Spleen (tissue), 11 donors: ENCODE measurements at regions not wholly inside any gene's neighbourhood (a gene's known extent, or its start where the extent isn't known, plus 50 kb on each side); places are given as distances from the start of the nearest gene placed in this dataset.
A peak's percentile ranks its signal among the peaks of the same experiment; 100 is the strongest.

ENCODE experiments used
- DNase-seq: peaks from one replicate; pipeline ENCODE4 v3.0.0-alpha.2; 2020
- H3K27ac ChIP-seq, 8 donors: fragments of 200-600 bp; sonication (generic) in 7 of 8; 1 replicate in 4 of 8; 2 replicates in 4 of 8; pipeline versions ENCODE4 v1.5.0 to v1.8.0; 2016 to 2021; ENCODE audit warnings: inconsistent platforms in 4 of 8, mild to moderate bottlenecking in 4 of 8, moderate library complexity in 1 of 8
- H3K27me3 ChIP-seq, 7 donors: fragments of 200-600 bp; sonication (generic) in 6 of 7; replicated peaks in 1 of 7; 1 replicate in 4 of 7; 2 replicates in 3 of 7; pipeline versions ENCODE4 v1.5.0 to v1.8.0; 2016 to 2021; ENCODE audit warnings: inconsistent platforms in 3 of 7, mild to moderate bottlenecking in 1 of 7
- H3K36me3 ChIP-seq, 6 donors: fragments of 200-600 bp; sonication (generic) in 5 of 6; 1 replicate in 4 of 6; 2 replicates in 2 of 6; pipeline versions ENCODE4 v1.5.0 to v1.8.0; 2016 to 2021; ENCODE audit warnings: inconsistent platforms in 2 of 6
- H3K4me1 ChIP-seq, 6 donors: fragments of 200-600 bp; sonication (generic) in 5 of 6; 1 replicate in 3 of 6; 2 replicates in 3 of 6; pipeline versions ENCODE4 v1.5.0 to v1.8.0; 2016 to 2021; ENCODE audit warnings: inconsistent platforms in 3 of 6
- H3K4me3 ChIP-seq, 8 donors: fragments of 200-600 bp; sonication (generic) in 7 of 8; 1 replicate in 4 of 8; 2 replicates in 4 of 8; pipeline versions ENCODE4 v1.5.0 to v1.8.0; 2016 to 2021; ENCODE audit warnings: inconsistent platforms in 4 of 8, mild to moderate bottlenecking in 4 of 8, moderate library complexity in 2 of 8
- H3K9me3 ChIP-seq, 8 donors: fragments of 200-600 bp; sonication (generic) in 7 of 8; 1 replicate in 4 of 8; 2 replicates in 4 of 8; pipeline versions ENCODE4 v1.5.0 to v1.8.0; 2016 to 2021; ENCODE audit warnings: inconsistent platforms in 4 of 8
- POLR2A ChIP-seq, 3 donors: fragments of 450-650 bp; IDR thresholded peaks; one replicate each; pipeline ENCODE4 v1.5.1; 2017; ENCODE audit warnings: antibody characterized with exemption in 3 of 3, mild to moderate bottlenecking in 1 of 3
- POLR2AphosphoS5 ChIP-seq, 3 donors: sonication (generic); formaldehyde crosslinking; IDR thresholded peaks; one replicate each; pipeline ENCODE4 v1.5.1; 2017; ENCODE audit warnings: antibody characterized with exemption in 3 of 3
- WGBS, 5 donors: extraction: QIAGEN DNeasy Blood & Tissue Kit in 3 of 5; methylation state at CpG; one replicate each; pipeline versions ENCODE4 v1.1.5 to v1.1.7; 2013 to 2018; 5-methylcytosine and 5-hydroxymethylcytosine counted together
- intact Hi-C: fragments of 100-400 bp; cut with DNase I; formaldehyde crosslinking; loops from one replicate; pipeline ENCODE4 v1.15.0; 2023; ENCODE audit warnings: low total_unique reads
- TF ChIP-seq, protein P1 (sequence below), 11 experiments: fragments of 200-600 bp in 7 of 11; fragments of 450-650 bp in 4 of 11; sonication (generic) in 4 of 11; IDR thresholded peaks in 8 of 11; conservative IDR thresholded peaks in 3 of 11; 1 replicate in 7 of 11; 2 replicates in 4 of 11; pipeline versions ENCODE4 v1.4.0 to v1.8.0; 2016 to 2021; ENCODE audit warnings: antibody characterized with exemption in 11 of 11, inconsistent platforms in 4 of 11, mild to moderate bottlenecking in 1 of 11
- donor health status: healthy with polysubstance abuse.
- donor health status: DM: no; HTN: no; CAD: no; lungs with moderate emphysema.
- donor health status: DM: no; HTN: no; CAD: no.
- donor health status: Bipolar disorder and iron deficiency.
- donor health status: healthy.
- donor health status: DM: no; HTN: no; CAD: no.
- donor health status: DM: yes; HTN: yes; CAD: no.

DNA sequence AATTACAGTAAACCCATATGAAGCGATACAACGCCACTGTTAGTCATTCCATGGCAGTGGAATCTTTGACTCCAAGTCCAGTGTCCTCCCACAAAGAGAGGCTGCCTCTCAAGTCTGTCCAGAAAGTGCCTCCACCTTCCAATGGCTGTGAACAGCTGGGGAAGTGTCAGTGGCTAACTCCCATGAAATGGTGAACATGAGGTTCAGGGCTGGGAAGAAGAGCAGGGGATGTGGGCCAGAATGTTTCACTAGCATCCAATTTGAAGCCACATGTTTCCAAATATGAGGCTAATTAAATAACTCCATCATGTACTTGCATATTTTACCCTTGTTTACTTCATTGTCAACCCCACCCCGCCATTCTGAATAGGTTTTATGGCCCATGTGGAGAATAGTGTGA lies 53.1 kb upstream of the CHST15 start:
- no peak for DNase-seq
- H3K9me3 ChIP-seq, result no peaks in the 10 kb centered on the region
- TF ChIP-seq POLR2A (IDR thresholded peaks at IDR 0.05) (no peak), POLR2AphosphoS5 (IDR thresholded peaks at IDR 0.05) (no peak)
- TF ChIP-seq, protein P1, sequence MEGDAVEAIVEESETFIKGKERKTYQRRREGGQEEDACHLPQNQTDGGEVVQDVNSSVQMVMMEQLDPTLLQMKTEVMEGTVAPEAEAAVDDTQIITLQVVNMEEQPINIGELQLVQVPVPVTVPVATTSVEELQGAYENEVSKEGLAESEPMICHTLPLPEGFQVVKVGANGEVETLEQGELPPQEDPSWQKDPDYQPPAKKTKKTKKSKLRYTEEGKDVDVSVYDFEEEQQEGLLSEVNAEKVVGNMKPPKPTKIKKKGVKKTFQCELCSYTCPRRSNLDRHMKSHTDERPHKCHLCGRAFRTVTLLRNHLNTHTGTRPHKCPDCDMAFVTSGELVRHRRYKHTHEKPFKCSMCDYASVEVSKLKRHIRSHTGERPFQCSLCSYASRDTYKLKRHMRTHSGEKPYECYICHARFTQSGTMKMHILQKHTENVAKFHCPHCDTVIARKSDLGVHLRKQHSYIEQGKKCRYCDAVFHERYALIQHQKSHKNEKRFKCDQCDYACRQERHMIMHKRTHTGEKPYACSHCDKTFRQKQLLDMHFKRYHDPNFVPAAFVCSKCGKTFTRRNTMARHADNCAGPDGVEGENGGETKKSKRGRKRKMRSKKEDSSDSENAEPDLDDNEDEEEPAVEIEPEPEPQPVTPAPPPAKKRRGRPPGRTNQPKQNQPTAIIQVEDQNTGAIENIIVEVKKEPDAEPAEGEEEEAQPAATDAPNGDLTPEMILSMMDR (IDR thresholded peaks at IDR 0.05 in 8 of 11, conservative IDR thresholded peaks at IDR 0.05 in 3 of 11), result no peak
- H3K27ac ChIP-seq, result peak overlapping the region in 7 of 8 donors; percentile 69 to 94 (median 86)
- H3K4me3 ChIP-seq, result no peak overlapping the region
- H3K4me1 ChIP-seq, result peaks cover 10 to 82% (median 45%) of the 10 kb centered on the region in 6 donors
- no peaks in the 10 kb centered on the region for H3K27me3 ChIP-seq
- WGBS, 5 donors, result 91 to 95% (median 93%) methylated on average over 3 of the region's 3 CpGs
- no peaks in the 10 kb centered on the region for H3K36me3 ChIP-seq
- intact Hi-C loops, result no loop called here

DNA sequence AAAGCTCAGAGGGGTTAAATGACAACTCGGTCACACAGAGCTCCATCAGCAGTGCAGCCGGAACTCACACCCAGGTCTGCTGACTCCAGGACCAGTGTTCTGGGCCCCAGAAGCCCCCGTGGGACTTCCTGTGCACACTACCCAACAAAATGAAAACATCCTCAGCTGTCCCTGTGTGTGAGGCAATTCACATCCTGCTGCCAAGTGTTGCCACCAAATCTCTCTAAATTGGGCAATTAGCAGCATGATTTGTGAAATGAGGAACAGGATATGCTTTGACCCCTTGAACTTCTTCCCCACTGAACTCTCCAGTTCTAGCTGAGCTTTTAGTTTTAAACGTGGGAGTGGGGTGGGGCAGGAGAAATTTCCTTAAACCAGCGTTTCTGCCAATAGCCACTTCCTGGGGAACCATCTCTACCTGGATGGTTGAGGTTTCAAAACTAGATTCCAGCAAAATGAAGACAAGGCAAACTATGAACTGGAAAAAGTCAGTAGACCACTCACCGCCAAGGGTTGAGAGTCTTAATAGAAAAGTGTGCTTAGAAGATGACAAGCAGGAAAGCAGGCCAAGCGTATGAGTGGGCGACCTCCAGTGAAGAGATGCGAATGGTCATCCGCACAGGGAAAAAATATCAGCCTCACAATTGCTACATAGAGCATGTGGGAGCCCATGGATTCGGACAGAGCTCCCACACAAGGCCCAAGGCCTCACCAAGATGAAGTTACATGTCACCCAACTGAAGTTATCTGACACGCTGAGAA lies 51.9 kb upstream of the CHST15 start:
- Histone ChIP-seq H3K9me3 (peaks cover 0 to 7% (median 5%) of the 10 kb centered on the region in 8 donors), H3K36me3 (no peaks in the 10 kb centered on the region), H3K4me1 (peaks cover 10 to 71% (median 44%) of the 10 kb centered on the region in 6 donors), H3K4me3 (peak overlapping the region in 1 of 8 donors; percentile 55), H3K27me3 (no peaks in the 10 kb centered on the region), H3K27ac (peak overlapping the region; percentile 22 to 94 (median 84))
- intact Hi-C loops, result no loop called here
- WGBS, 5 donors, result 45 to 54% (median 51%) methylated on average over 12 of the region's 12 CpGs
- DNase-seq, result peak; percentile 92
- TF ChIP-seq, protein P1 (IDR thresholded peaks at IDR 0.05 in 8 of 11, conservative IDR thresholded peaks at IDR 0.05 in 3 of 11), result peak in 1 of 11 experiments; percentile 9
- TF ChIP-seq POLR2A (IDR thresholded peaks at IDR 0.05) (no peak), POLR2AphosphoS5 (IDR thresholded peaks at IDR 0.05) (peak in 2 of 3 donors; percentile 70 to 95)

DNA sequence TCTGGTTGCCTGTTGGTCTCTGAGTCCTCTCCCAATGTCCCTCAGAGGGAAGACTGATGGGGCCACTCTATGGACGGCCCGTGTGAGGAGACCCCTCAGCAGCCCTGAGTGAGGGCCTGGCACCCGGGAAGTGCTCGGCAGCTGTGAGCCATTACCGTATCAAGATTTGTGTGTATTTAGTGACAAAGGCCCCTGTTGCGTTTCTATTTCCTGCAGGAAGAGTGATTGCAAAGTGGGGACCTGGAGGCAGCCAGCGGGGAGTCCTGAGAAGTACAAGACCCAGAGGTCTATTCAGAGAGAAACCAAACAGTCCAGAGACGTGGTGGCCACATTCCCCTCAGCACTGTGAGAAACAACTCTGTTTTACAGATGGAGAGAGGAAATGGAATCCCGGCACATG lies 51.1 kb upstream of the CHST15 start:
- Histone ChIP-seq H3K4me1 (peaks cover 9 to 64% (median 36%) of the 10 kb centered on the region in 6 donors), H3K27me3 (no peaks in the 10 kb centered on the region), H3K27ac (peak overlapping the region in 7 of 8 donors; percentile 69 to 94 (median 86)), H3K4me3 (peak overlapping the region in 1 of 8 donors; percentile 55), H3K9me3 (peaks cover 0 to 11% (median 5%) of the 10 kb centered on the region in 8 donors), H3K36me3 (no peaks in the 10 kb centered on the region)
- WGBS, 5 donors, result 34 to 62% (median 48%) methylated on average over 9 of the region's 9 CpGs
- TF ChIP-seq POLR2A (IDR thresholded peaks at IDR 0.05) (no peak), POLR2AphosphoS5 (IDR thresholded peaks at IDR 0.05) (no peak)
- TF ChIP-seq, protein P1 (IDR thresholded peaks at IDR 0.05 in 8 of 11, conservative IDR thresholded peaks at IDR 0.05 in 3 of 11), result no peak
- intact Hi-C loops, result no loop called here
- peak; percentile 76 for DNase-seq

DNA sequence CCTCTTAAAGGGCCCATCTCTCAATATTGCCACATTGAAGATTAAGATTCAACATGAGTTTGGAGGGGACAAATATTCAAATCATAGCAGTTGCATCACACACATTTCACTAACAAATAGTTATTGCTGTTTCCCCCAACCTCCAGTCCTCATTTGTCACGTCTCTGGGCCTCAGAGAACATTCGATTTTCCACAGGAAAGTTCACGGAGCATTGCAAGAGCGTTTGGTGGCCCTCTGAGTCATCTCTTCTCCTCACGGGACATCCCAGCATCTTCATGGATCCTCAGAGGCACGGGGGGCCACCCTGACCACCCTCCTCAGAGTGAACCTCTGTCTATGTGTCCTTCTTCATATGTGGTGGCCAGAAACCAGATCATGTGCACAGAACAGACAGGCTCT lies 50.3 kb upstream of the CHST15 start:
- DNase-seq, result peak; percentile 65
- intact Hi-C loops, result no loop called here
- H3K36me3 ChIP-seq, result no peaks in the 10 kb centered on the region
- TF ChIP-seq POLR2AphosphoS5 (IDR thresholded peaks at IDR 0.05), result peak in 1 of 3 donors; percentile 78
- no peak for TF ChIP-seq POLR2A (IDR thresholded peaks at IDR 0.05)
- TF ChIP-seq, protein P1 (IDR thresholded peaks at IDR 0.05 in 8 of 11, conservative IDR thresholded peaks at IDR 0.05 in 3 of 11), result no peak
- peak overlapping the region in 6 of 8 donors; percentile 79 to 94 (median 88) for H3K27ac ChIP-seq
- no peaks in the 10 kb centered on the region for H3K27me3 ChIP-seq
- peaks cover 5 to 57% (median 31%) of the 10 kb centered on the region in 6 donors for H3K4me1 ChIP-seq
- H3K9me3 ChIP-seq, result peaks cover 0 to 11% (median 5%) of the 10 kb centered on the region in 8 donors
- peak overlapping the region in 1 of 8 donors; percentile 55 for H3K4me3 ChIP-seq
- WGBS, 5 donors, result 71 to 84% (median 82%) methylated on average over 6 of the region's 6 CpGs
